OCI-LY1 (cell line): ENCODE measurements at regions not wholly inside any gene's neighbourhood (a gene's known extent, or its start where the extent isn't known, plus 50 kb on each side); places are given as distances from the start of the nearest gene placed in this dataset.

Source experiments
- CTCF ChIP-seq: fragments of 200-600 bp; sonication (generic), shearing (Covaris generic); IDR thresholded peaks from 2 replicates; pipeline ENCODE4 v1.5.1; 2017; ENCODE audit warnings: mild to moderate bottlenecking, antibody characterized with exemption, low read length, moderate library complexity, mixed read lengths
- EZH2 ChIP-seq: fragments of 200-600 bp; sonication (generic), shearing (Covaris generic); IDR thresholded peaks from 2 replicates; pipeline ENCODE4 v1.8.0; 2017; ENCODE audit warnings: borderline replicate concordance, mixed run types, mild to moderate bottlenecking, antibody characterized with exemption, low read length, moderate library complexity, mixed read lengths

GRCh38 chr4:53676402-53676871 lies 85.2 kb upstream of the LNX1 start:
- no peak for TF ChIP-seq CTCF
- TF ChIP-seq EZH2 = no peak
